Activated CD8-positive, alpha-beta T cell treated with anti-CD3 and anti-CD28 coated beads for 36 hours (primary cell): ENCODE measurements at regions not wholly inside any gene's neighbourhood (a gene's known extent, or its start where the extent isn't known, plus 50 kb on each side); places are given as distances from the start of the nearest gene placed in this dataset.

Experiments used
- ATAC-seq: fragments of 200-7000 bp; cut with Tn5 transposase; one replicate; pipeline ENCODE4 v1.10.0; 2021; ENCODE audit warnings: mild to moderate bottlenecking, moderate library complexity
- CTCF ChIA-PET: fragments of 350-600 bp; sonication (Branson Sonifier 250); formaldehyde crosslinking; loops from one replicate; lab custom pipeline; 2021; ENCODE audit warnings: antibody characterized with exemption; lab: Charles Lee
- POLR2A ChIA-PET: fragments of 350-600 bp; sonication (Branson Sonifier 250); formaldehyde crosslinking; loops from one replicate; lab custom pipeline; 2021; ENCODE audit warnings: antibody characterized with exemption; lab: Charles Lee
- DNase-seq: peaks from one replicate; pipeline ENCODE4 v3.0.0-alpha.2; 2020
- H3K27ac Mint-ChIP-seq: one replicate; pipeline ENCODE4 v1.8.0; 2021; ENCODE audit warnings: mild to moderate bottlenecking, mixed read lengths
- H3K27me3 Mint-ChIP-seq: one replicate; pipeline ENCODE4 v1.8.0; 2021; ENCODE audit warnings: mixed read lengths
- H3K36me3 Mint-ChIP-seq: one replicate; pipeline ENCODE4 v1.8.0; 2021; ENCODE audit warnings: low read depth, mixed read lengths
- H3K4me1 Mint-ChIP-seq: one replicate; pipeline ENCODE4 v1.8.0; 2021; ENCODE audit warnings: low read depth, mixed read lengths
- H3K4me3 Mint-ChIP-seq: one replicate; pipeline ENCODE4 v1.8.0; 2021; ENCODE audit warnings: mild to moderate bottlenecking, moderate library complexity, mixed read lengths
- H3K9me3 Mint-ChIP-seq: one replicate; pipeline ENCODE4 v1.8.0; 2021; ENCODE audit warnings: mixed read lengths
- CTCF ChIP-seq: fragments of 200-600 bp; IDR thresholded peaks from one replicate; pipeline ENCODE4 v1.8.0; 2022; ENCODE audit warnings: antibody characterized with exemption, mild to moderate bottlenecking
- intact Hi-C: fragments of 100-400 bp; cut with micrococcal nuclease; formaldehyde crosslinking; loops from one replicate; pipeline ENCODE4 v1.10.0; 2022

- no peaks in the 10 kb centered on the region for H3K9me3 Mint-ChIP-seq
- no peak for TF ChIP-seq CTCF
- ChIA-PET CTCF (no interaction called here), POLR2A (no interaction called here)
- no peak overlapping the region for H3K4me3 Mint-ChIP-seq
- DNase-seq (no peak), ATAC-seq (no peak)
- no peaks in the 10 kb centered on the region for H3K27me3 Mint-ChIP-seq
- intact Hi-C loops = no loop called here
- H3K27ac Mint-ChIP-seq = no peak overlapping the region
- no peaks in the 10 kb centered on the region for H3K4me1 Mint-ChIP-seq
- no peaks in the 10 kb centered on the region for H3K36me3 Mint-ChIP-seq
Observed at GRCh38 chr2:16452123-16452522, 213.5 kb downstream of the CYRIA start.

GRCh38 chr2:16446706-16447105 lies 218.9 kb downstream of the CYRIA start:
- POLR2A ChIA-PET = no interaction called here
- H3K27ac Mint-ChIP-seq = no peak overlapping the region
- H3K9me3 Mint-ChIP-seq = no peaks in the 10 kb centered on the region
- no peak for TF ChIP-seq CTCF
- CTCF ChIA-PET = no interaction called here
- DNase-seq (no peak), ATAC-seq (no peak)
- H3K36me3 Mint-ChIP-seq = no peaks in the 10 kb centered on the region
- intact Hi-C loops = no loop called here
- H3K27me3 Mint-ChIP-seq = no peaks in the 10 kb centered on the region
- H3K4me3 Mint-ChIP-seq = no peak overlapping the region
- no peaks in the 10 kb centered on the region for H3K4me1 Mint-ChIP-seq

GRCh38 chr2:16442971-16443370 lies 222.7 kb downstream of the CYRIA start:
- ATAC-seq = no peak
- Mint-ChIP-seq H3K27me3 (peaks cover 6% of the 10 kb centered on the region), H3K27ac (no peak overlapping the region), H3K4me3 (no peak overlapping the region), H3K4me1 (no peaks in the 10 kb centered on the region), H3K9me3 (no peaks in the 10 kb centered on the region), H3K36me3 (no peaks in the 10 kb centered on the region)
- POLR2A ChIA-PET = interaction anchor here (0.6 kb wide), 1 partner anchor 360 kb away, joined by 4 read pairs; no protein-coding TSS in a partner anchor
- intact Hi-C loops = no loop called here
- no peak for TF ChIP-seq CTCF
- DNase-seq = no peak
- CTCF ChIA-PET = no interaction called here

- ChIA-PET CTCF (no interaction called here), POLR2A (no interaction called here)
- no peaks in the 10 kb centered on the region for H3K36me3 Mint-ChIP-seq
- ATAC-seq (no peak), DNase-seq (no peak)
- H3K27ac Mint-ChIP-seq = no peak overlapping the region
- TF ChIP-seq CTCF = no peak
- H3K9me3 Mint-ChIP-seq = no peaks in the 10 kb centered on the region
- intact Hi-C loops = no loop called here
- peaks cover 13% of the 10 kb centered on the region for H3K27me3 Mint-ChIP-seq
- H3K4me3 Mint-ChIP-seq = no peak overlapping the region
- no peaks in the 10 kb centered on the region for H3K4me1 Mint-ChIP-seq
Observed at GRCh38 chr2:16441431-16441830, 224.2 kb downstream of the CYRIA start.

GRCh38 chr2:16440898-16441297 lies 224.7 kb downstream of the CYRIA start:
- intact Hi-C loops = no loop called here
- Mint-ChIP-seq H3K9me3 (no peaks in the 10 kb centered on the region), H3K27ac (no peak overlapping the region), H3K4me1 (no peaks in the 10 kb centered on the region), H3K27me3 (peaks cover 13% of the 10 kb centered on the region), H3K4me3 (no peak overlapping the region), H3K36me3 (no peaks in the 10 kb centered on the region)
- CTCF ChIA-PET = no interaction called here
- POLR2A ChIA-PET = no interaction called here
- ATAC-seq = no peak
- DNase-seq = no peak
- TF ChIP-seq CTCF = no peak
